ENCODE measurements at regions not wholly inside any gene's neighbourhood (a gene's known extent, or its start where the extent isn't known, plus 50 kb on each side); places are given as distances from the start of the nearest gene placed in this dataset.
"Not testable (repeated sequence)": the region's sequence is repeated elsewhere in the genome, so short reads cannot be mapped to it uniquely, and the experiment has no call there.

DNA sequence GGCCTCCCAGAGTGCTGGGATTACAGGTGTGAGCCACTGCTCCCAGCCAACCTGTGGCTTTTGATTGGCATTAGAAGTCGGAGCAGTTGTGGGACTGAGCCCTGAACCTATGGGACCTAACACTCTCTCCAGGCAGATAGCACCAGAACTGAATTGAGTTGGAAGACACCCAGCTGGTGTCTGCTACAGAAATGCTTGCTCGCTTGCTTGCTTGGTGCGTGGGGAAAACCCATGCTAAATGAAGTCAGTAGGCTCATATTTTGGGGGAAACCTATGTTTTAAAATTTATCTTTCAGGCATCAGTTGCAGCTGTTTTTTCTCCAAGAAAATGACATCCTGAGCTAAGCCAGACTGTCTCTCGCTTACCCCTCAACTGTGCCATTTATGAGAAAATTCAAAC is 158.5 kb upstream of the RFC3 start:
- no peaks in the 10 kb centered on the region for H3K4me1 Mint-ChIP-seq (ENCODE audit: low read depth)
- no peaks in the 10 kb centered on the region for H3K36me3 Mint-ChIP-seq (ENCODE audit: low read depth)
- H3K4me3 Mint-ChIP-seq, result no peak overlapping the region
- H3K27me3 Mint-ChIP-seq (ENCODE audit: insufficient read depth), result peaks cover 11% of the 10 kb centered on the region
- no peak for TF ChIP-seq CTCF (IDR thresholded peaks at IDR 0.05)
- no peak overlapping the region for H3K27ac Mint-ChIP-seq
- H3K9me3 Mint-ChIP-seq, result 0 out of 2 replicates have a peak, but pooled peaks cover 3% of the 10 kb centered on the region
- no peak for DNase-seq

DNA sequence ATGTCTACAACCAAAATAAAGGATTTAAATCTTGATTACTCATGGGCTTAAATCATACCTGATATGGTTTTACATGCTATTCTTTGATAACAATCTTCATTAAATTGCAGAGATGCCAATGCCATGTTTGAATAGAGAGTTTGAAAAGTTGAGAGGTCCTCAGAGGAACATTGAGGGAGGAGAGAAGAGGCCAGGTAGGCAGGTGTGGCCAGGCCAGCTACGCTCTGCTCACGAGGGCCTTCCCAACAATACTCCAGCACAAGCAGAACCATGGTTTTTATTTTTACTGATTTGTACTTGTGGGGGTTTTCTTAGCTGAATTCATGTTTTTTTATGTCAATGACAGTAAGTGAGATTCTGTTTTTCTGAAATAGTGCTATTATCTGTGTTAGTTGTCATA is 158.1 kb upstream of the RFC3 start:
- H3K36me3 Mint-ChIP-seq (ENCODE audit: low read depth), result no peaks in the 10 kb centered on the region
- TF ChIP-seq CTCF (IDR thresholded peaks at IDR 0.05), result no peak
- H3K9me3 Mint-ChIP-seq, result 0 out of 2 replicates have a peak, but pooled peaks cover 3% of the 10 kb centered on the region
- no peak overlapping the region for H3K27ac Mint-ChIP-seq
- no peak for DNase-seq
- H3K4me1 Mint-ChIP-seq (ENCODE audit: low read depth), result no peaks in the 10 kb centered on the region
- no peak overlapping the region for H3K4me3 Mint-ChIP-seq
- H3K27me3 Mint-ChIP-seq (ENCODE audit: insufficient read depth), result peaks cover 15% of the 10 kb centered on the region

DNA sequence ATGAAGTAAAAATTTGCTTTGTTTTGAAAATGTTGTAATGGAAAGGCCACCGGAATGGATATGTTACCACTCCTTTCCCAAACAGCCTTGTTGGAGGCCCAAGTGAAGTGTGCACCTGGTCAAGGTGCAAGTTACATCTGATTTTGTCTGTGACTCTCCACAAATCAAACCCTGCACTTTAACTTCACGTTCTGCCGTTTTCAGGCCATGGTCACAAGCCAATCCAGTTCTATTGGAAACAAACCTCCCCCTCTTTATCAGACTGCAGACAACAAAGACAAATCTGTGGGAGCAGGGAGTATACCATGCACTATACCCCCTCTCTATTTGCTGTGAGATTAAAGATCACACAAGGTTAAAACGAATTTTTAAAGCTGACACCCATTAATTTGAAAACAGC is 155.6 kb upstream of the RFC3 start:
- 0 out of 2 replicates have a peak, but pooled peaks cover 3% of the 10 kb centered on the region for H3K9me3 Mint-ChIP-seq

GRCh38 chr13:33665626-33666175 is 152.2 kb upstream of the RFC3 start:
- H3K4me3 Mint-ChIP-seq, result no peak overlapping the region
- no peaks in the 10 kb centered on the region for H3K4me1 Mint-ChIP-seq (ENCODE audit: low read depth)
- H3K27ac Mint-ChIP-seq, result no peak overlapping the region
- DNase-seq, result no peak
- peaks cover 15% of the 10 kb centered on the region for H3K27me3 Mint-ChIP-seq (ENCODE audit: insufficient read depth)
- H3K36me3 Mint-ChIP-seq (ENCODE audit: low read depth), result no peaks in the 10 kb centered on the region
- no peak for TF ChIP-seq CTCF (IDR thresholded peaks at IDR 0.05)
- 0 out of 2 replicates have a peak, but pooled peaks cover 3% of the 10 kb centered on the region for H3K9me3 Mint-ChIP-seq

More for the DNA sequence above, 155.6 kb upstream of the RFC3 start:
- no peak for DNase-seq
- peaks cover 15% of the 10 kb centered on the region for H3K27me3 Mint-ChIP-seq (ENCODE audit: insufficient read depth)
- no peak for TF ChIP-seq CTCF (IDR thresholded peaks at IDR 0.05)
- no peaks in the 10 kb centered on the region for H3K4me1 Mint-ChIP-seq (ENCODE audit: low read depth)
- H3K27ac Mint-ChIP-seq, result no peak overlapping the region
- no peak overlapping the region for H3K4me3 Mint-ChIP-seq
- no peaks in the 10 kb centered on the region for H3K36me3 Mint-ChIP-seq (ENCODE audit: low read depth)

GRCh38 chr13:33671560-33671959 is 146.4 kb upstream of the RFC3 start:
- no peak for TF ChIP-seq CTCF (IDR thresholded peaks at IDR 0.05)
- peaks cover 14% of the 10 kb centered on the region for H3K4me1 Mint-ChIP-seq (ENCODE audit: low read depth)
- H3K36me3 Mint-ChIP-seq (ENCODE audit: low read depth), result no peaks in the 10 kb centered on the region
- DNase-seq, result no peak
- no peaks in the 10 kb centered on the region for H3K9me3 Mint-ChIP-seq
- no peak overlapping the region for H3K4me3 Mint-ChIP-seq
- peaks cover 7% of the 10 kb centered on the region for H3K27me3 Mint-ChIP-seq (ENCODE audit: insufficient read depth)
- no peak overlapping the region for H3K27ac Mint-ChIP-seq

DNA sequence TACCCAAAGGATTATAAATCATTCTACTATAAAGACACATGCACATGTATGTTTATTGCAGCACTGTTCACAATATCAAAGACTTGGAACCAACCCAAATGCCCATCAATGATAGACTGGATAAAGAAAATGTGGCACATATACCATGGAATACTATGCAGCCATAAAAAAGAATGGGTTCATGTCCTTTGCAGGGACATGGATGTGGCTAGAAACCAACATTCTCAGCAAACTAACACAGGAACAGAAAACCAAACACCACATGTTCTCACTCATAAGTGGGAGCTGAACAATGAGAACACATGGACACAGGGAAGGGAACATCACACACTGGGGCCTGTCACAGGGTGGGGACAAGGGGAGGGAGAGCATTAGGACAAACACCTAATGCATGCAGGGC is 145.9 kb upstream of the RFC3 start:
- not testable (repeated sequence) for H3K36me3 Mint-ChIP-seq (ENCODE audit: low read depth); H3K27me3 Mint-ChIP-seq (ENCODE audit: insufficient read depth); H3K4me3 Mint-ChIP-seq; H3K27ac Mint-ChIP-seq; H3K9me3 Mint-ChIP-seq; DNase-seq
- H3K4me1 Mint-ChIP-seq (ENCODE audit: low read depth), result peaks cover 18% of the 10 kb centered on the region
